Liver (tissue), 3 donors: ENCODE measurements at regions not wholly inside any gene's neighbourhood (a gene's known extent, or its start where the extent isn't known, plus 50 kb on each side); places are given as distances from the start of the nearest gene placed in this dataset.

Experiments
- FOXA1 ChIP-seq: IDR thresholded peaks from 2 replicates; pipeline ENCODE4 v1.6.1; 2016; ENCODE audit warnings: antibody characterized with exemption
- GABPA ChIP-seq, 2 donors: IDR thresholded peaks in 1 of 2; conservative IDR thresholded peaks in 1 of 2; 2 replicates each; pipeline ENCODE4 v1.6.1; 2016; ENCODE audit warnings: antibody characterized with exemption in 2 of 2, mild to moderate bottlenecking in 1 of 2, moderate library complexity in 1 of 2
- RAD21 ChIP-seq, 2 donors: IDR thresholded peaks; 2 replicates each; pipeline ENCODE4 v1.6.1; 2016; ENCODE audit warnings: antibody characterized with exemption in 2 of 2, mild to moderate bottlenecking in 2 of 2
- RXRA ChIP-seq, 2 donors: IDR thresholded peaks; 2 replicates each; pipeline ENCODE4 v1.6.1; 2017 to 2018; ENCODE audit warnings: antibody characterized with exemption in 2 of 2, mild to moderate bottlenecking in 1 of 2
- TF ChIP-seq, protein P1 (sequence below): fragments of 150-350 bp; IDR thresholded peaks from 2 replicates; pipeline ENCODE4 v1.5.1; 2017; ENCODE audit warnings: improper control_type of control experiment, low read depth, low read length; ENCODE audit not compliant: missing input control
- TF ChIP-seq, protein P2 (sequence below): IDR thresholded peaks from 2 replicates; pipeline ENCODE4 v1.6.1; 2016; ENCODE audit warnings: antibody characterized with exemption
- TF ChIP-seq, protein P3 (sequence below): IDR thresholded peaks from 2 replicates; pipeline ENCODE4 v1.6.1; 2016; ENCODE audit warnings: antibody characterized with exemption
- TF ChIP-seq, protein P4 (sequence below): IDR thresholded peaks from 2 replicates; pipeline ENCODE4 v1.6.1; 2016; ENCODE audit warnings: antibody characterized with exemption, mild to moderate bottlenecking
- TF ChIP-seq, protein P5 (sequence below): IDR thresholded peaks from 2 replicates; pipeline ENCODE4 v1.6.1; 2016; ENCODE audit warnings: antibody characterized with exemption
- donor health status: healthy.
- donor health status: healthy.

DNA sequence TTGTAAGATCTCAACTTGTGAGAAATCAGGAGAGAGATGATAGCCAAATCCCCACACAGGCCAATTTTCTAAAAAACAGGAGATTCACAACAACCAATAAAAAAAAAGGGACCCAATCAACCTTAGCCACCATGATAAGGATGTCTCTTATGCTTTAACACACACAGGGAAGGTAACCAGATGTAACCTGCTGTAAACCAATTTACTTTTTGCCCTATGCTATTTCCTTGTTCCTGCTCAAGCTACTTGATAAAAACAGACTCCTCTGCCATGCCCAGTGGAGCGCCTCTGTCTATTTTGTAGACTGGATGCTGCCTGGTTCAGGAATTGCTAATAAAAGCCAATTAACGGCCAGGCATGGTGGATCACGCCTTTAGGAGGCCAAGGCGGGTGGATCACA lies 123.5 kb upstream of the NPVF start:
- TF ChIP-seq, protein P1, sequence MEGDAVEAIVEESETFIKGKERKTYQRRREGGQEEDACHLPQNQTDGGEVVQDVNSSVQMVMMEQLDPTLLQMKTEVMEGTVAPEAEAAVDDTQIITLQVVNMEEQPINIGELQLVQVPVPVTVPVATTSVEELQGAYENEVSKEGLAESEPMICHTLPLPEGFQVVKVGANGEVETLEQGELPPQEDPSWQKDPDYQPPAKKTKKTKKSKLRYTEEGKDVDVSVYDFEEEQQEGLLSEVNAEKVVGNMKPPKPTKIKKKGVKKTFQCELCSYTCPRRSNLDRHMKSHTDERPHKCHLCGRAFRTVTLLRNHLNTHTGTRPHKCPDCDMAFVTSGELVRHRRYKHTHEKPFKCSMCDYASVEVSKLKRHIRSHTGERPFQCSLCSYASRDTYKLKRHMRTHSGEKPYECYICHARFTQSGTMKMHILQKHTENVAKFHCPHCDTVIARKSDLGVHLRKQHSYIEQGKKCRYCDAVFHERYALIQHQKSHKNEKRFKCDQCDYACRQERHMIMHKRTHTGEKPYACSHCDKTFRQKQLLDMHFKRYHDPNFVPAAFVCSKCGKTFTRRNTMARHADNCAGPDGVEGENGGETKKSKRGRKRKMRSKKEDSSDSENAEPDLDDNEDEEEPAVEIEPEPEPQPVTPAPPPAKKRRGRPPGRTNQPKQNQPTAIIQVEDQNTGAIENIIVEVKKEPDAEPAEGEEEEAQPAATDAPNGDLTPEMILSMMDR = no peak
- TF ChIP-seq RAD21 (IDR thresholded peaks at IDR 0.05) (no peak), FOXA1 (no peak), GABPA (IDR thresholded peaks at IDR 0.05 in 1 of 2, conservative IDR thresholded peaks at IDR 0.05 in 1 of 2) (no peak), RXRA (IDR thresholded peaks at IDR 0.05) (no peak)
- TF ChIP-seq, protein P2, sequence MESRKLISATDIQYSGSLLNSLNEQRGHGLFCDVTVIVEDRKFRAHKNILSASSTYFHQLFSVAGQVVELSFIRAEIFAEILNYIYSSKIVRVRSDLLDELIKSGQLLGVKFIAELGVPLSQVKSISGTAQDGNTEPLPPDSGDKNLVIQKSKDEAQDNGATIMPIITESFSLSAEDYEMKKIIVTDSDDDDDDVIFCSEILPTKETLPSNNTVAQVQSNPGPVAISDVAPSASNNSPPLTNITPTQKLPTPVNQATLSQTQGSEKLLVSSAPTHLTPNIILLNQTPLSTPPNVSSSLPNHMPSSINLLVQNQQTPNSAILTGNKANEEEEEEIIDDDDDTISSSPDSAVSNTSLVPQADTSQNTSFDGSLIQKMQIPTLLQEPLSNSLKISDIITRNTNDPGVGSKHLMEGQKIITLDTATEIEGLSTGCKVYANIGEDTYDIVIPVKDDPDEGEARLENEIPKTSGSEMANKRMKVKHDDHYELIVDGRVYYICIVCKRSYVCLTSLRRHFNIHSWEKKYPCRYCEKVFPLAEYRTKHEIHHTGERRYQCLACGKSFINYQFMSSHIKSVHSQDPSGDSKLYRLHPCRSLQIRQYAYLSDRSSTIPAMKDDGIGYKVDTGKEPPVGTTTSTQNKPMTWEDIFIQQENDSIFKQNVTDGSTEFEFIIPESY = no peak
- TF ChIP-seq, protein P3, sequence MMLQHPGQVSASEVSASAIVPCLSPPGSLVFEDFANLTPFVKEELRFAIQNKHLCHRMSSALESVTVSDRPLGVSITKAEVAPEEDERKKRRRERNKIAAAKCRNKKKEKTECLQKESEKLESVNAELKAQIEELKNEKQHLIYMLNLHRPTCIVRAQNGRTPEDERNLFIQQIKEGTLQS = no peak
- TF ChIP-seq, protein P4, sequence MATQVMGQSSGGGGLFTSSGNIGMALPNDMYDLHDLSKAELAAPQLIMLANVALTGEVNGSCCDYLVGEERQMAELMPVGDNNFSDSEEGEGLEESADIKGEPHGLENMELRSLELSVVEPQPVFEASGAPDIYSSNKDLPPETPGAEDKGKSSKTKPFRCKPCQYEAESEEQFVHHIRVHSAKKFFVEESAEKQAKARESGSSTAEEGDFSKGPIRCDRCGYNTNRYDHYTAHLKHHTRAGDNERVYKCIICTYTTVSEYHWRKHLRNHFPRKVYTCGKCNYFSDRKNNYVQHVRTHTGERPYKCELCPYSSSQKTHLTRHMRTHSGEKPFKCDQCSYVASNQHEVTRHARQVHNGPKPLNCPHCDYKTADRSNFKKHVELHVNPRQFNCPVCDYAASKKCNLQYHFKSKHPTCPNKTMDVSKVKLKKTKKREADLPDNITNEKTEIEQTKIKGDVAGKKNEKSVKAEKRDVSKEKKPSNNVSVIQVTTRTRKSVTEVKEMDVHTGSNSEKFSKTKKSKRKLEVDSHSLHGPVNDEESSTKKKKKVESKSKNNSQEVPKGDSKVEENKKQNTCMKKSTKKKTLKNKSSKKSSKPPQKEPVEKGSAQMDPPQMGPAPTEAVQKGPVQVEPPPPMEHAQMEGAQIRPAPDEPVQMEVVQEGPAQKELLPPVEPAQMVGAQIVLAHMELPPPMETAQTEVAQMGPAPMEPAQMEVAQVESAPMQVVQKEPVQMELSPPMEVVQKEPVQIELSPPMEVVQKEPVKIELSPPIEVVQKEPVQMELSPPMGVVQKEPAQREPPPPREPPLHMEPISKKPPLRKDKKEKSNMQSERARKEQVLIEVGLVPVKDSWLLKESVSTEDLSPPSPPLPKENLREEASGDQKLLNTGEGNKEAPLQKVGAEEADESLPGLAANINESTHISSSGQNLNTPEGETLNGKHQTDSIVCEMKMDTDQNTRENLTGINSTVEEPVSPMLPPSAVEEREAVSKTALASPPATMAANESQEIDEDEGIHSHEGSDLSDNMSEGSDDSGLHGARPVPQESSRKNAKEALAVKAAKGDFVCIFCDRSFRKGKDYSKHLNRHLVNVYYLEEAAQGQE = no peak
- TF ChIP-seq, protein P5, sequence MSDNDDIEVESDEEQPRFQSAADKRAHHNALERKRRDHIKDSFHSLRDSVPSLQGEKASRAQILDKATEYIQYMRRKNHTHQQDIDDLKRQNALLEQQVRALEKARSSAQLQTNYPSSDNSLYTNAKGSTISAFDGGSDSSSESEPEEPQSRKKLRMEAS = no peak
